KBM-7 (cell line): ENCODE measurements at regions not wholly inside any gene's neighbourhood (a gene's known extent, or its start where the extent isn't known, plus 50 kb on each side); places are given as distances from the start of the nearest gene placed in this dataset.

ENCODE experiments used
- DNase-seq: peaks from one replicate; pipeline ENCODE4 v3.0.0-alpha.2; 2015
- in situ Hi-C: fragments of 300-500 bp; cut with MboI; formaldehyde crosslinking; loops from 2 replicates; pipeline ENCODE4 v1.14.3; 2020; ENCODE audit warnings: low sequenced_read_pairs, low pct_unique_long_range_greater_than_20kb, mixed read lengths

GRCh38 chr2:8581601-8582041, 100.2 kb upstream of the ID2 start:
- no peak for DNase-seq
- in situ Hi-C loops, result no loop called here

DNA sequence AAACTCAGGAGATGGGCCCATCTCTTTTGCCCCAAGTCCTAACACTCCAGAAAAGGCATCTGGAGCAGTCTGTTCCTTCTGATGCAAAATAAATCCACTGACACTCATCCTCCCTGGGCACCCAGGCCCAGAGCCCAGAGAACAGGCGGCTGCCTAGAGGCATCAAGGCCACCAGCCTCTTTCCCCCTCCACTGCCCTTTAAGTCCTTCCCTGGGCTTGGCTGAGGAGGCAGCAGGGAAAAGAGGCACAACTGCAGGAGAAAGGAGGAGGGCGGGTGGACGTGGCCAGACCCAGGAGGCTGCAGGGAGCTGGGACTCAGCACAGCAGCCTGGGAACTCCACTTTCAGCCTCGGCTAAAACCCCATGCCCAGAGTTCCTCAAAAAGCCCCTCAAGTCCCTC, 99.7 kb upstream of the ID2 start:
- in situ Hi-C loops, result no loop called here
- no peak for DNase-seq

- DNase-seq, result no peak
- in situ Hi-C loops, result no loop called here
Observed at GRCh38 chr2:8582651-8583399, 99.0 kb upstream of the ID2 start.

DNA sequence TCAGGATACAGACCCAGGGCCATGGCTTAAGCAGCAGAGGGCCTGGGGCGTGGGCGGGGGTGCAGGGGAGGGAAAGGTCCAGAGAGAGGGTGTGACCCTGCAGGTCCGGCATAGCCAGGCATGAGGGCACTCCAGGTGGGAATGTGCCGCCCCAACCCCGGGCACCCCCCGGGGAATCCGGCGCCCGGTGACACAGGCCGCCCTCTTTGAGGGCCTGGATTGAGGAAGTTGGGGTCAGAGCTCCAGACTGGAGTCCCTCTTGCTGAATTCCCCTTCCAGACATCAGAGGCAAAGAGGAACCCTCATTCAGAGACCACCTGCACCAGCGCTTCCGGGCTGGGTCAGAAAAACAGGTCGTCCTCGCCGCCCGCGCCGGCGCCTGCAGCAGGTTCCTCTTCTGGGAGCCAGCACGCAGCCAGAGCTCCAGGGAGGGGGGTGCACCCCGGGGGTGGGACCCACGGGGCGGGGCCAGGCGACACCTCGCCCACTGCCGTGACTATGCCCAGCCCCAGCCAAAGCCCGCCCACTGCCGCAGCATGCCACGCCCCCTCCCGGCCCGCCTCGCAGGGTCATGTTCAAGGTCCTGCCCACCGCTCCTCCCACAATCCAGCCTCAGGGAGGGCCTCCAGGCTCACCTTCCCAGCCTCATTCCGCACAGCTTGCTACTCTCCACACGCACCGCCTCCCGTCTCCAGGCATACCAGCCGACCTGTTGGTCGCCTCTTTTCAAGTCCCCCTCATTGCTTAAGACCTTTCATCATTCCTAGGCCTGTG, 98.3 kb upstream of the ID2 start:
- in situ Hi-C loops, result no loop called here
- peak; percentile 99 for DNase-seq

DNA sequence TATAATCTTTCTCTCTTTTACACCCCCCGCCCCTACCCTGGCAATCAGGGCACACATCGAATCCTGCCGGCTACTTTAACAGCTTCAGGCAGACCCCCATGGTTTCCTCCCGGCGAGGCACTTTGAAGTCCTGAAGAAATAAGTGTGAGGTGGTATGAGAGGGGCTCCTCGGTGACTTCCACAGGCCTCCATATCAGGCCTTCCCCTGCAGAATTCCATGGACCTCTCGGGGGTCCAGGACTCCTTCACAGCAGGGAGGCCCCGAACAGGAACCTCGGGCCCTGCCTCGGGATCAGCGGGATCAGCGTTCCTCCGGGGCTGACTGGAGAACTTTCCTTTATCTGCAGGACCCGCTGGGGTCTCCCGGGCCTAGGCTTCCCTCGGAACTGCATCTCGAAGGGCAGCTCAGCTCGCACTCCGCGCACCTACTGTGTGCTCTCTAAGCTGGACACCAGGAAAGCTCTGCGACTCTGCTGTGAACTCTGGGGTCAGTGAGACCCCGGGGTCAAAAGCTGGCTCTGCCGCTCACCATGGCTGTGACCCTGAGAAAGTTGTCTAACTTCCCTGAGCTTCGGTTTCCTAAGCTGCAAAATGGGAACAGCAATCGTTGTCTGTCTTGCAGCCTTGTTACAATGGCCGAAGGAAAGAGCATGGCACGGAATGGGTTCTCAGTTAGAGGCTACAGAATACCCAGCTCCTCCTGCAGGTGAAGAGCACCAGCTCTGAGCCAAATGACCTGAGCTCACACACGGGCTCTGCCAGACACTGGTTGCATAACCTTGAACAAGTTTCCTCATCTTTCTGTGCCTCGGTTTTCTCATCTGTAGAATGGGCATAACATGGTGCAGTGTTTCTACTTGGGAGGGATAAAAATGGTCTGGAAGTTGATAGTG, 97.4 kb upstream of the ID2 start:
- DNase-seq, result no peak
- in situ Hi-C loops, result no loop called here

GRCh38 chr2:8586457-8587051, 95.3 kb upstream of the ID2 start:
- in situ Hi-C loops, result no loop called here
- DNase-seq, result no peak

- DNase-seq, result no peak
Observed at GRCh38 chr2:8587251-8587791, 94.5 kb upstream of the ID2 start.

DNA sequence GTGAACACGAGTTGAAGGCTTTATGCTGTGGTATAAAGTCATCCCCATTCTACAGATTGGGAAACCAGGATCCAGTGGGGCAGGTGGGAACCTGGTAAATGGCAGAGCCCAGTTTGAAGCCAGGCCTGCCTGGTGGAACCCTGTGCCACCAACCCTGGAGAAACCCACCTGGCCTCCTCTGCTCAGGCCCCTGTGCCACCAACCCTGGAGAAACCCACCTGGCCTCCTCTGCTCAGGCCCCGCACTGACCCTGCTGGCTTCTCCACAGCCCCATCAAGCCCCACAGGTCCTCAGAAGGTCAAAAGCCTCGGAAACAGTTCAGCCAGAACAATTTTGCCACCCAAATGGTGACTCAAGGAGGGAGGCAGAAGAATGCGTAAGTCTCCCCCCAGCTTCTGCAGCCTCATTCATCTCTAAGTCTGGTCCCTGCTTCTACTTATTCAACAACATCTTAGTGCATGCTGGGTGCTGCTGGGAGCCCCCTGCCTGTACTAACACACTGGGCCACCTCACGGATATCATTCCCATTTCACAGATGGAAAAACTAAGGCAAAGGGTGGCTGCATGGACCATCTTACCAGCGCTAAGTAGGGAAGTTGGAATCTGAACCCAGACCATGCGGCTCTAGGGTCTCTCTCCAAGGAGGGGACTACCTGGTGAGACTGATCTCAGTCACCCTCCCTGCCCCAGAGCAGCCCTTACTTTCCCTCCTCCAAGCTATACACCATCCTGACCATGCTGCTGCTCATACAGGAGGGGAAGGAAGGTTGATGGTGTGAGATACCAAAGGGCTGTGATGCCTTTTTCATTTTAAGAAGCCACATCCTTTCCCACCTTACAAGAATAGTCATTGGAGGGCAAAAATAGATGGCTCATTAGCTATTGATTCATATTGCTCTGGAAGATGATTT, 93.7 kb upstream of the ID2 start:
- no peak for DNase-seq
- in situ Hi-C loops, result no loop called here

More at GRCh38 chr2:8587251-8587791, 94.5 kb upstream of the ID2 start:
- in situ Hi-C loops, result no loop called here

- in situ Hi-C loops, result no loop called here
- no peak for DNase-seq
Observed at GRCh38 chr2:8588831-8589191, 93.0 kb upstream of the ID2 start.

DNA sequence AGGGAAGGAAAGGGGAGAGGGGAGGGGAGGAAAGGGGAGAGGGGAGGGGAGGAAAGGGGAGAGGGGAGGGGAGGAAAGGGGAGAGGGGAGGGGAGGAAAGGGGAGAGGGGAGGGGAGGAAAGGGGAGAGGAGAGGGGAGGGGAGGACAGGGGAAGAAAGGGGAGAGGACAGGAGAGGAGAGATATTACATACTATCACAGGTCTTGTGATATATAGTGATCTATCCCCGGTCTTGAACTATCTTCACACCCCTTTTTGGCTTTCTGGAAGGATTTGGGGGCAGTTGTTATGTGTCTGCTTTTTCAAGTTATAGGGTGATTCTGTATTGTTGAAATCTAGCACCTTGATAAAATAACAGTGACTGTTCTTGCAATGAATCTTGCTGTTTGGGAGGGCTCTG, 92.1 kb upstream of the ID2 start:
- in situ Hi-C loops, result no loop called here
- DNase-seq, result no peak

DNA sequence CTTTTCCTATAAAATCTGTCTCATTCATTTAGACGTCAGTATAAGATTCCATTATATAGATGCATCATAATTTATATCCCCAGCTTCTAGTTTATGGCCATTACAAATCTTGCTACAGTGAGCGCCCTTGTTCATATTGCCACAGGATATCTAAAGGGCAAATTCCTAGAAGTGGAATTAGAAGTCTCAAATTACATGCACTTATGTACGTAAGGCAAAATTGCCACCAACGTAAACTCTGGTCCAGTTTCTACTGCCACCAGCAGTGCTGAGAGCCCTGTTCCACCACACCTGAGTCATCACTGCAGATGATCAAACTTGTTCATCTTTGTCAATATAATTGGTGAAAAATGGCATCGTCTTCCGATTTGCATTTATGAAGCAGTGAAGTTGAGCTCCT, 90.9 kb upstream of the ID2 start:
- in situ Hi-C loops, result no loop called here
- DNase-seq, result no peak

GRCh38 chr2:8592736-8593135, 89.1 kb upstream of the ID2 start:
- DNase-seq, result no peak
- in situ Hi-C loops, result no loop called here

DNA sequence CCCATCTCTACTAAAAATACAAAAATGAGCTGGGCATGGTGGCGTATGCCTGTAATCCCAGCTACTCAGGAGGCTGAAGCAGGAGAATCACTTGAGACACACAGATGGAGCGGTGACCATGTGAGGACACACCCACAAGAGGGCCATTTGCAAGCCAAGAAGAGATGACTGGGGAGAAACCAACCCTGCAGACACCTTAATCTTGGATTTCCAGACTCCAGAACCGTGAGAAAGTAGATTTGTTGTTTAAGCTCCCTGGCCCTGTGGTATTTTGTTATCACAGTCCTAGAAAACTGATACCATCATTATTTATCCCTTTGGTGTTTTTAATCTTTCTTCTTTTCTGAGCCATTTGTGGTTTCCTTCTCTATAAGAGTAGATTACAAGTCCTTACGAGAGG, 88.6 kb upstream of the ID2 start:
- in situ Hi-C loops, result no loop called here
- DNase-seq, result no peak

DNA sequence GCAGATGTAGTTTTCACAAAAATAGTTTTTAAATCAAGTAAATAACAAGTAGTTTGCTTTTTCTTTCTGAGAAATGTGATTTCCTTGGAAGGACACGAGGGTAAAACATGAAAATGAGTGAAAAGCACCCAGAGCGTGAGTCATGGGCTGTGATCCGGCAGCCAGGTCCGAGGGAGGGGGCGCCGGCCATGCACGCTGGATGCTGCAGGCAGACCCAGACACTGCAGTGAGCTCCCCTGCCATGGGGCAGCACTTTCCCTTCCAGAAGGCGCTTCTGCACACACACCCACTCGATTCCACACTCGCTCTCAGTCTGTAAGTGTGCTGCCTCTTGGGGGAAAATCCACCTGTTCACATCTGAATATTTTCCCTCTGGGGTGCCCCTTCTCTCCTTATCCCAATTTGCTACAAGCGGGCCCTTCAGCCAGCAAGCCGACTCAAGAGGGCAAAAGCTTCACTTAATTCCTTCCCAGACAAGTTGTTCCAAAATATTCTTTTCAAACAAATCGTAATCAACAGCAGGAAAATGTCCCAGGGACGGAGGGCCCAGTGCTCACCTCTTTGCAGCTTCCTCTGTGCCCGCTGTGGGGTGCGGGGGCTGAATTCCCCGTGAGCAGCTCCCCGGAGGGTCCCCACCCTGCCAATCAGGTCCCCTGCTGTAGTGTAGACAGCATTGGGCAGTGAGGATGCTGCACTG, 87.0 kb upstream of the ID2 start:
- in situ Hi-C loops, result no loop called here
- DNase-seq, result no peak

- in situ Hi-C loops, result no loop called here
- DNase-seq, result no peak
Observed at GRCh38 chr2:8595428-8595805, 86.4 kb upstream of the ID2 start.

DNA sequence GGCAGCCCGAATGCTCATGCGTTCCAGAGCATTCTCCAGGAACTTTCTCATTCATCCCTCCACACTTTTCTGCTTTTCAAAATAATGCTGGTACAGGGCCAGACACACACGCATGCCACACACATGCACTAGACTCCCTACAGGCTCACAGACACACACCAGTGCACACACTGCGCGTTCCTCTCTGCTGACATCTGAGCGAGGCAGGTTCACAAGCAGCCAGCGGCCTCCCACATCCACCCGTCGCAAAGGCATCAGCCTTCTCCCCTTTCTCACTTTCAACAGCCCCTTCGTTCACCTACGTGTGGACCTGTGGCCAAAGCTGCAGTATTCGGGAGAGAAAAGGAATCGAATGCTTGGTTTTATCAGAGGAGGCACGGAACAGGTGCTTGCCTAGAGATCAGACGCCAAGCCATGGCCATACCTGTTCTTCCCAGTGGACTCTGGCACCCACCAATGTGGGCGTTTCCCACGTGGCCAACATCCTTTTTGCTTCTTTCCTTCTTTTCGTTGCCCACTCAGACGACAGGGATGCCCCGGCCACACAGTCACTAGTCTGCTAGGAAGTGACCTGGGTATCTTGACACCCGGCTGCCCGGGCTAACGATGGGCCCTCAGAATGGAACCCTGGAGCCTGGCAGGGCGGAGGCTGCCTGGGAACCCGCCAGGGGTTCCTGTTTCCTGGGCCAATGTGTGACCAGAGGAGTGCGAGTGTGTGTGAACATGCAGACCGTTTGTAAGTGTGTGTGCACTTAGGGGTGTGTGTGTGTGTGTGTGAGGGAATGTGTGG, 85.8 kb upstream of the ID2 start:
- no peak for DNase-seq
- in situ Hi-C loops, result no loop called here

GRCh38 chr2:8597094-8597493, 84.8 kb upstream of the ID2 start:
- in situ Hi-C loops, result no loop called here
- no peak for DNase-seq
